Myocyte (in vitro differentiated cells): ENCODE measurements at regions not wholly inside any gene's neighbourhood (a gene's known extent, or its start where the extent isn't known, plus 50 kb on each side); places are given as distances from the start of the nearest gene placed in this dataset.

Experiments
- DNase-seq: peaks from one replicate; pipeline ENCODE4 v3.0.0-alpha.2; 2012; ENCODE audit warnings: low read depth

DNA sequence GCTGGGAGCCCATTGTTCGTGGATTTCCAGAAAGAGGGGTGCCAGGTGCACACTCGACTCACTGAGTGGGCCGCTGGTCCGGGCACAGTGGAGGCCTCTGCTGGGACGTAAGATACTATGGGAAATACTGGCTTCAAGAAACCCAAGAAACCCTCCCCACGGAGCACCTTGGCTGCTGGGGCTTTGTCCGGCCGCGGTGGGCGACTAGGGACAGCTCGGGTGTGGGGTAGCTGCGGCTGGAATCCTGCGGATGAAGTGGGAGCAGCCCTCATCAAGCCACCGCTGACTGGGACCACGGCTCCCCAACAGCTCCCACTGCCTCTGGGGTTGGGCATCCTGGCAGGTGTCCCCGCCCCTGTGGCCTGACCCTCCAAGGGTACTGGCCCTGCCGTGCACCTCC is 69.5 kb upstream of the GATA5 start:
- DNase-seq = no peak

DNA sequence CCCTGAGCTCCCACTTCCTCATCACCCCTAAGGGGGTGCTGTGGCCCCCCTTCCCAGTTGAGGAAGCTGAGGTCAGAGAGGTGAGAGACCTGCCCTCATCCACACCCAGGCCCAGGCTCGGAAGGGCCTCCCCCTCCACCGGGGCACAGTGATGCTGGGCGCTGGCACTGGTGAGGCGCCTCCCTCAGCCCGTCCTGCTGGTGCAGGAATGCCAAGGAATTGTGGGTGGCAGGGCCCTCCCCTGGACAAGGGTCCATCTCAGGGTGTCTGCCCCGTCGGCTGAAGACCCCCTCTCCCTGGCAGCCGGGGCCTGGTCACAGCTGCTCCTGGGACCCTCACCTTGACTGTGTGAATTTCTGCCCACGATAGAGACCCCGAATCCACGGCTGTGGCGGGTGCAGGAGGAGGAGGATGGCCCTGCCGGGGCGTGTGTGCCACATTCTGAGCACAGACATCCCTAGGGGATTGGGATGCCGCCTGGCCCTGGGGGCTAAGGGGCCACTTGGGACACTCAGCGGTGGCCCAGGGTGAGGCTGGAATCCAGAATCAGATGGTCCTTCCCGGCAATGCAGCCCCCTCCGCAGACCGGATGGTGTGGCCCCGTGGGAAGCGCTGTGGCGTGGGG is 70.2 kb upstream of the GATA5 start:
- DNase-seq = no peak

DNA sequence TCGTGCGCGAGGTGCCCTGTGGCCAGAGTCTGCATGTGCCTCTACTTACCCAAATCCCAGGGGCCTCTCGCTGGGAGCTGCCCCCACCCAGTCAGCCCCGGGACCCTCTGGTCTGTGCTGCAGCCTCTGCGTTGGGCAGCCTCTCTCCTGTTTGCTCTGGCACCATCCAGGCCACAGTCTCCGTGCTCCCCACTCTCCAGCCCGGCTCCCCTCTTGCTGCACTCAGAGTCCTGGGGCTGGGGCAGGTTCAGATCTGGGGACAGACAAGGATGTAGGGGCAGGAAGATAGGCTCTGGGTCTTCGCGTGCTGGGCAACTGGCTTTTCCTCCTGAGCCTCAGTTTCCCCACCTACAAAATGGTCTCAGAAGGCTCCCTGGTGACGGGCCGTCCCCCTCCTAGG is 70.8 kb upstream of the GATA5 start:
- no peak for DNase-seq

DNA sequence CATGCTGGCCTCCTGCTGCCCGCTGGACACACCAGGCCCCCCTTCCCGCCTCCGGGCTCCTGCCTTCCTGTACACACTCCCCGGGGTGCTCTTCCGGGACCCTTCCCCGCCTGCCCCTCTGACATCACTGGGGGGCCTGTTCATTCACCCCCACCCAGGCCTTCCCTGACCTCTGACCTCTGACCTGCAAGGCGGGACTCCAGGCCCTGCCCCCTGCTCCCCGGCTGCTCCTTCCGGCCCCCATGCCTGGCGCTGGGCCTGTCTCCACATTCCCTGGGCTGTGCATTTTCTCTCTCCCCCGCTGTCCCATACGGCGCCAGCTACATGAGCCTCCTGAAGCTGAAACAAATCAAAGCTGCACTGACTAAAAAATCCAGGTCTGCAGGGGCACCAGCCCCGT is 71.6 kb upstream of the GATA5 start:
- DNase-seq = no peak

DNA sequence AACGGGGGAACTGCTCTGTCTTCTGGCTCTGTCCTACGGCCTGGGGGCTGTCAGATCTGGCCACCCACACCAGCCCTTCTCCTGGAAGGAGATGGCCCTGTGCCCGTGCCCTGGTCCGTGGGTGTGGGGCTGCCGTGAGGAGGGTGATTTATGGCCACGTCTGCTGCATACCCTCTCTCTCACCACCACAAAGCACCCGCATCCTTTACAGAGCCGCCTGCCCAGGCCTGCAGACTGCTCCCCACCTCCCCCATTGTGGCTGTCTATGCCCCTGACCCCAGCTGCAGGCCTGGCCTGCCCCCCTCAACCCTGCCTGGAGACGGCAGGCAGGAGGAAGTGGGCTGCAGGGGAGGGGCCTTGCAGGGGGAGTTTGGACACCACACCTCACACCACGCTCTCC is 72.7 kb upstream of the GATA5 start:
- DNase-seq = no peak

DNA sequence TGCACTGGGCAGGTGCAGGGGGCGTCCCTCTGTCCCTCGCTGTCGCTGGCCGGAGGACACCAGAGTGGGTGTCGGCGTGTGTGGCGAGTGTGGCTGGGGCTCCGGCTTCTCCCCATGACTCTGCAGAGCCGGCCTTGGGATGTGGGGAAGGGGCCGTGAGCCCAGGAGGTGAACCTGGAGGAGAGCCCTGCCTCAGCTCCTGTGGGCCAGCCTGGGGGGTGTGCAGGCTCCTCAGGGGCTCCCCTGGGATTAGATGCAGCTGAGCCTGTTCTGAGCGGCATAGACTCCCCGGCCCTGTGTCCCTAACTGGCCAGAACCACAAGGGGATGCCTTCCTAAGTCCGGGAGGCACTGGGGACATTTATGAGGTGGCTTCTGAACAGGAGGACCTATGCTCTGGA is 73.2 kb upstream of the GATA5 start:
- DNase-seq = peak; percentile 45

DNA sequence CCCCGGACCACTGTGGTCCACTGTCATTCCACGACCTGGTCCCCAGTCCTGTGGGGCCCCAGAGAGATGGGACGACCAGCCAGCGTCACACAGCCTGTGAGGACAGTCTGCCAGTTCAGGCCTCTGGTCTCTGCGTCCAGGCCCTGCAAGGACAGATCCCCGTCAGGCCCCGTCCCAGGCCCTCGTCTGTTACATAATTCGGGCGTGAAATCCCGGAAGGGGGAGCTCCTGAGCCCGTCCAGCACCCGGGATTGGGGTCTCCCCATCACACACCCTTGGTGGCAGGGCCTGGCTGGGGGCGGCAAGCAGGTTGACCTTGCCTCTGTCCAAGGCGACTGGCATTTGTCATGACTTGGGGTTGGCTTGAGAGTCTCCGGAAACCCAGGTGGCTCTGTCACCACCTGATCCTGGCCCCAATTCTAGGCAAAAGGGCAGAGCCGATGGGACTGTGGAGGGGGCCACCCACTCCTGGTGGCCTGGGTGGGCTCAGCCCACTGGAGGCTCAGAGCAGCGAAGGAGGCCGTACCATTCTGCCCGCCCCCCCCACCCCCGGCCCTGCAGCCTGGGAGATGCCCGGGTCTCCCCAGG is 73.8 kb upstream of the GATA5 start:
- peak; percentile 60 for DNase-seq

DNA sequence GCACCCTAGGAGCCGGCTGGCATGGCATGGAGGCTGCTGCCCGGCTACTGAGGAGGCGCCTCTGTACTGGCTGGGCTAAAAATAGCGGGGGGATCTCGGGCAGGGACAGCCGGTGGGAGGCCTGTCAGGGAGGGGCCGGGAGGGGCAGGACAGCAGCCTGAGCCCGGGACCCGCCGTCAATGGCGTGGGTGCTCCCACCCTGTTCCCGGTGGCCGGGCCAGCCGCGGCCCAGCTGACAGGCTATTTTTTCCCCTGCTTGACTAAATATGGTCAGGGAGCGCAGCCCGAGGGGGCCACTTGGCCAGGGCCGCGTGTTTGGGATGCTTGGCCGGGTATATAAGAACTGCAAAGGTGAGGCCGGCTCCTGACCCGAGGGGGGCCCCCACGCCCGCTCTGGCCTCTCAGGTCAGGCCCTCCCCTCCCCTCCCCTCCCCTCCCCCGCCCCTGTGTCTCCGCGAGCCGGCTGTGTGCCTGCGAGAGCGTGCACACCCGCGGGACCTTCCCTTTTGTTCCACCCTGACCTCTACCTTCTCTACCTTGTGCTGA is 74.4 kb upstream of the GATA5 start:
- DNase-seq = peak; percentile 96

DNA sequence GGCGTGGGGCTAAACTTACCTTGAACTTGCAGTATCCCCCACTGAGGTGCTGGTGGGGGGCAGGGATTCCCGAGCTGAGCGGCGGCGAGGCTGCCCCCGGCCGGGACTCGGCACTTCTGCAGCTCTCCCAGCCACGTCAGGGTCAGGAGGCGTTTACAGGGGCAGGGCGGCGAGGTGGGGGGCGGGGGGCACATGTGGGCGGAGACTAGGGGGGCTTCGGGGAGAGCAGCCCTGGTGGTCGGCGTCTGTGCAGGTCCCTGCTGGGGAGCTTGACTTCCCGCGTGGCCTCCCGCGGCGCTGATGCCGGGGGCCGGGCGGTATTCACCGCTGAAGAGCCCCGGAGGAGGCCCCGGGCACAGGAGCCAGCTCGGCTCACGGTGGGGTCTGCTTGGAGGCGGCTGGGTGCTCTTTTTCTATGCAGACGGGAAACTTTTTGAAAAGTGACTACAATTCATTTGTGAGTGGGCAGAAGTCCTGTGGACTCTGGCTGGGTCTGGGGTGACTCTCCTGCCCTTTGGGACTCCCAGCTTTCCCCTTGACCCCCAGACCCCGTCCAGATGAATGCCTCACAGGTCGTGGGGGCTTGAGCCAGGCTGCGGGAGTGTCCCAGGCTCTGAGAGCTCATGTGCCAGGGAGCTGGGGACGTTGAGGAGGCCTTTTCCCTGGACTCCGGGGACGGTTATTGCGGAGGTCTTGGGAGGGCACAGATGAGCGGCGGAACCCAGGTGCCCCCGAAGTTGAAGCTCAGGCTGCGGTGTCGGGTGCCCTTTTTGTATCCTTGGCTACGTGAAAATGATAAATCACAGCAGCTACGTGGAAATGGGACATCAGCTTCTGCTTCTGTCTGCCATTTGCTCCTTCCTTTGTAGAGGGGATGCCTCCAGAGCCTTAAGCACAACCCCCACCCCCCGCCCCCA is 75.9 kb upstream of the GATA5 start:
- DNase-seq = peak; percentile 42

DNA sequence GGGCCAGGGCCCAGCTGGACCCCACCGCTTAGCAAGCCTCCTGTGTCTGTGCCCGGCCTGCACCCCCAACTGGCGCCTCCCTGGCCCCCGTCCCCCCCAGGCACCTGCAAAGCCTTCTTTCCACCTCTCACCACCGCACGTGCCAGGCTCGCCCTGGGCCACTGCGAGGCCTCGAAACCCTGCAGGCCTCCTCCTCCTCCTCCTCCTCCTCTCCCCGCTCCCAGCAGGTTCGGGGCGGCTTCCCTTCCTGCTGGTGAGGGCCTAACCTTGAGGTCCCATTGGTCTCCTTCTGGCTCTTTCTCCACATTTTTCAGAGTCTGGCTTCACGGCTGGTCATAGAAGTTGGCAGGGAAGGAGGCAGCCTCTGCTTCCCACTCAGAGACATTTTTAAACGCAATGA is 76.8 kb upstream of the GATA5 start:
- peak; percentile 36 for DNase-seq

DNA sequence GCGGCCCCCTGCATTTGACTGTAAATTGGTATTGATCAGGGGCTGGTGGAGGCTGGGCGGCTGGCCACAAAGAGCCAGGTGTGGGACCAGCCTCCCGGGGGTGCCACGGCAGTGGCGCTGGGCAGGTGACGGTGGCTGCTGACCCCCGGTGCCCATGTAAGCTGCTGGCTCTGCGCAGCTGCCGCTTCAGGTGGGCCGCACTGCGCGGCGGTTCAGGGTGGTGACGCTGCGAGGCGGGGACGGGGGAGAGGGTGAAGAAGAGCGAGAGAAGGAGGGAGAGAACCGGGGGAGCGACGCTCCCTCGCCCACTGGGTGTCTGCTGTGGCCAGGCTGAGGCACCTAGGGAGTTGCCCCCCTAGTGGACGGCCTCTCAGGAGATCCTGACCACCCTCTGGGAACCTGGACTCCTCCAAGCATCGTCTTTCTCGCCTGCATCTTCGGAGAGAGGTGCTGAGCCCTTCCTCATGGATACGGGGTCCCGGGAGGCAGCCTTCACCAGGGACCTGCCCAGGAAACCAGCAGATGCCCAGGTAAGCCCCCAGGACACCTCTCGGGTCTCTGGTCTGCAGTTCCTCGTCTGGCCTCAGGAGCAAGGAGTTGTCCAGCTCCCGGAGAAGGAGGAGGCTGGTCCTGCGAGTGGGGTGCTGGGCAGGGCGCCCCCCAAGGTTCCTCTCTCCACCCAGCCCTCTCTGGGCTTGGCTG is 77.5 kb upstream of the GATA5 start:
- peak; percentile 50 for DNase-seq

DNA sequence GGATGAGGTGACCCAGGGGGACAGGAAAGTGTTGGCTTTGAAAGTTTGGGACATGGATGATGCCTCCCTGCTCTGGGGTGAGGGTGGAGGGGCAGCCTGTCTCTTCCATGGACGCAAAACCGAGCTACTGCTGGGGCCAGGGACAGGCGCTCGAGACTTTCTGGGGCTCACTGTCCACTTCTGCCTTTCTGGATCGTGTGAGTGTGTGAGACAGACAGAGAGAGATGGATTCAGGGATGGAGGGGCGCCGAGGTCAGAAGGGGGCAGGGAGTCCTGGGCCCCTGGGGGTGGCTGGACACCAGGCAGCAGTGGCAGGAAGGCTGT is 78.0 kb upstream of the GATA5 start:
- peak; percentile 50 for DNase-seq

DNA sequence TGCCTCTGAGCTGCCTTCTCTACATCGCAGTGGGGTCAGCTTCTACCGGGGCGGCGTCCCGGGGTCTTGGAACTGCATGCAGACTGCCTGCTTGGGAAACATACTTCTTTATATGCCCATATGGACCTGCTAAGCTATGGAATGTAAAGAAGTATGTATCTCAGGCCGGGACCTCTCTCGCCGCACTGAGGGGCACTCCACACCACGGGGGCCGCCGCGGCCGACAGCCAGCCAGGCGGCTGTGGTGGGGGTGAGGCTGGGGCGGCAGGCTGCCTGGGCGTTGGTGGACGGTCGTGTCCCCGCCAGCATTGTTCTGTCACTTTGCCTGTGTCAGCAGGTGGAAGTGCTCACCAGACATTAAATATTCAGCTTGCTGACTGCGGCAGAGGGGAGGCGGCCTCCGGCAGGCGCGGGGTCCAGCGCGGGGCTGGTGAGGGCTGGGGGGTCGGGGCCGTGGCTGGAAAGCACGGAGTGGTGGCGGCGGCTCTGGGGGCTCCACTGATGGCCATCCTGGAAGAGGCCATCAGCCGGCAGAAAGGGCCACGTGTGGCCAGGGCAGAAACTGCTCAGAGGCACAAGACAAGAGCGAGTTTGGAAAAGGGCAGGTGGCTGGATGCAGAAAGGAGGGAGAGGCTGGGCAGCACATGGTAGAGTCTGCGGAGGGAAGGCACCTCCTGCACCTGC is 78.6 kb upstream of the GATA5 start:
- DNase-seq = peak; percentile 55

DNA sequence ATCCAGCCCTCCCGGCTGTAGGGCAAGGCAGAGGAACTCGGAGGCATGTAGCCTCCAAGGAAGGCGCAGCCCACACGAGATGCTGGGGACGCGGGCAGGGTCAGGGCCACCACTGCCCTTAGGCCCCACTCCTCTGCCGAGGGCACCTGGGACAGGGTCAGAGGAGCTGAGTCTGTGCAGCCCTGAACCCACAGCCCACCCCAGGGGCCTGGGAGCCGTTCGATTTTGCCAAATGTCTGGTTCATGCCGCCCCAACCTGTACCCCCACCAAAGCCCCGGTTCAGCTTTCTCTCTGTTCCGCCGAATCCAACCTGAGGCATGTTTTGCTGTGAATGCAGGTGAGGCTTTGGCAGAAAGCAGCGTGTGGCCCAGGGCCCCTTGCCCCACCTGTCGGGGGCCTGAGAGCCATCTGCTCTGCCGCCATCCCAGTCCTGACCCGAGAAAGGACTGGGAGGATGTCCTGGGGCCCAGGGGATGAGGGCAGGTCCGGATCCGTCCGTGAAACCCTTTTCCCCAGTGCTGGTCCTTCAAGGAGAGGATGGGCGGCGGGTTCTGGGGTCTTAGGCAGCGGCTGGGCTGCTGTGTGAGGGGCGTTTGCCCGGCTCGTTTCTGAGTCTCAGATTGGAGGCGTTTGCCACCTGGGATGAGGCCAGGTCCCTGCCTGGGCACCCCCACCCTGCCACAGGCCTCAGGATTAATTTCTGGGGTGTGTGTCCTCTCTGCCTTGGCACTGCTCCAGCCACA is 79.3 kb upstream of the GATA5 start:
- peak; percentile 67 for DNase-seq

DNA sequence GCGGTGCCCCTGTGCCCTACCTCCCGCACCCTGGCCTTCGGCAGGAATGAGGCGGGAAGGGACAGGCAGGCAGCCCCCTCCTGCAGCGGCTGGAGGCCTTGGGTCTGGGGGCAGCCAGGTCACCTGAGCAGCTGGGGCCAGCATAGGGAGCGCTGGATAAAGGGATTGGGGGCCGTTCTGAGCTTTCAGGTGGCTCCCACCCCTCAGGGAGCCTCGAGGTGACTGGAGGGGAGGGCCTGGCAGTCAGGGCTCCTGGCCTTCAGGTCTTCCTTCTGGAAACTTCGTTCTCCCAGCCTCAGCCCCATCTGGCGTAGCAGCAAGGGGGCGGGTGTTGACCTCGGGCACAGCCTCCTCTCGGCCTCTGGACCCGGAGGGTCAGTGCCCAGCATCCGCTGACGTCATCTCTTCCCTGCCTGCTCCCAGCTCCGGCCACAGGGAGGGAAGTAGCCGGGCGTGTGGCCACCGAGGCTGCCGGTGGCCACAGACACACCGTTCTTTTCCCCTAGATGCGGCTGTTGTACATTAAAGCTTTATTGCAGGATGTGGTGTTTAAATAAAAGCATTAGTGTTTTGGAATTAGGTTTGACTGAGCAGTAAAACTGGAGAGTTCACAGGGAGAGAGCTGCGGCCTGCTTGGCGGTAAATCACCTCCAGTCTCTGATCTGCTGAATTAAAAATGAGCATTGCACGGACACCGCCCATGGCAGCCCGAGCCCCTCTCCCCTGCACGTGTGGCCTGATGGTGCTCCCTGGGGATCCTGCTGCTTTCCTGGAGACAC is 80.0 kb upstream of the GATA5 start:
- peak; percentile 68 for DNase-seq

DNA sequence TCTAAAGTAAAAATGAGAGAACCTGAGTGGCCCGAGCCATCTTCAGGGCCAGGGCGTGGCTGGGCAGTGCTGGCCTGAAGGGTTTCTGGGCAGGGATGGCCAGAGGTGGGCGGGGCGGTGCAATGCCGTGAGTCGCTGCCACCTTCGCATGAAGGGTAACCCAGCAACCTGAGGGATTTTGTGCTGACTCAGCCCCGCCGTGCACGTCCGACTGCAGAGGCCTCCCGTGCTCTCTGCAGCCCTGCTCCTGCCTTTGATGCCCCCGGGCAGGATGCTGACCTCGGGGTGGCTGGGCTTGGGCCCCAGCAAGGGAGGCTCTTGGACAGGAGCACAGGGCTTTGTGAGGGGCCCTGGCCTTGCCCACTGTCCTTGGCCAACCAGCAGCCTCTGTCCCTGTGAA is 81.7 kb upstream of the GATA5 start:
- DNase-seq = peak; percentile 68

DNA sequence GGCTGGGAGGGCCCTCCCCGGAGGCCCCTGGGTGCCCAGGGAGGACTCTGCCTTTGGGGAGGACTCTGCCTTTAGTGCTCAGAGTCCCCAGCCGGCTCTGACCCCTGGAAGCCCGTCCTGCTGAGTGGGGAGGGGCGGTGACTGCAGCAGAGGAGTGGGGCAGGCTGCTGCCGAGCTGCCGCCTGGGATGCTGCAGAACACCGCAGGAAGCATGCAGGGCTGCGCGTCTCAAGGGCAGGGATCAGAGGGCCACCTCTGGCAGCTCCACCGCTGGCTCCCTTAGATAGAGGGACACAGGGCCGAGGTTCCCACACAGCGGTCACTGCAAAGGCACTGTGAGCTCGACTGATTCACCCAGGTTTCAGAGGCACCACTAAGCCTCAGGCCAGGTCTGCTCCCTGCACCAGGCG is 82.2 kb upstream of the GATA5 start:
- peak; percentile 75 for DNase-seq

DNA sequence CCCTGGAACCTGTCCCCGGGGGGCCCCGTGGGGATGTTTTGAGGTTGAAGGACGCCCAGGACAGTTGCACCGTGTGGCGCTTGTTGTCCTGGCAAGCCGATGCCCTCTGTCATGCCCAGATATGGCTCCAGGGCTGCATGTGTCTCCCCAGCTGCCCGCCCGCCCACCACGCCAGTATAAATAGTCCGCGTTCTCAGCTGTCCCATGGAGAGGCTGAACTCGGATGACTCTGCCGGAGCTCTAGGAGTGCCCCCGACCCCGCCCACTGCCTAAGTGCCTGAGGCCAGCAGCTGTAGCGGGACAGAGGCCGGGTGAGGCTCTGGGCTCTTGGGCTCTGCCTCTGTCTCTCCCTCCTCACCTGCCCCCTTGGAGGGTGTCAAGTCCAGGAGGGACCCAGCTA is 83.0 kb upstream of the GATA5 start:
- DNase-seq = peak; percentile 99

DNA sequence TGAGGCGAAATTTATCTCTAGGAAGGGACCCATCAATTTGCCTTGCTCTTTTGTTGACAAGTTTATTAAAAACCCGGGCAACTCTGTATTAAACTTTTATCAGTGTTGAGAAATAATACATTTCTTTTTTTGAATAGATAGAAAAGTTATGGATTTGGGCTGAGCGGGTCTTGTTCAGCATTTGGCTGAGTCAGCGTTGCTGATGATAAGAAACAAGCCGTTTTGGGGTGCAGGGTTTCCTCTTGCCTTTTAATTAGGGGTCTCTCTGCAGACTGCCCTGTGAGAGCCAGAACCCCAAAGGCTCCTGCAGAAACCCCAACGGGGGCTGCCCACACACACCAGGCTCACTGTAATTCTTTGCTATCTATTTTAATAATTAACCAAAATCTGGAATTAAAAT is 82.1 kb upstream of the SLCO4A1 start:
- DNase-seq = peak; percentile 14

DNA sequence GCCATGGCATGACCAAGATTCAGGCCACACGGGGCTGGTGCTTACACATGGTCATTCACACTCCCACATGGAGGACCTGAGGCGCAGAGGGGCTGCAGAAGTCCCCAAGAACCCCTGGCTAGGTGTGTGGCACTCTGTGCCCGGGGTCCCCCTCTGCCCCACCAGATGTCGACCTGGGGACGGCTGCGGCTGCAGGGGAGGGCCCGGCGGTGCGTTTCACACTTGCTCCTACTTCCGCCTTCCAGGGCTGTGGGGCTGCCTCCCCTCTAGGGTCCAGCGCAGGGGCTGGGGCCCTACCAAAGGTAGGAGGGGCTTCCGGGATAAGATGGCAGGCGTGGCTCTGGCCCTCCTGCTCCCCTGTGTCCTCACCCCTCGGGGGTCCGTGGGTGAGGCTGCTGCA is 81.1 kb upstream of the SLCO4A1 start:
- peak; percentile 29 for DNase-seq
